ENCODE measurements at regions not wholly inside any gene's neighbourhood (a gene's known extent, or its start where the extent isn't known, plus 50 kb on each side); places are given as distances from the start of the nearest gene placed in this dataset.

DNA sequence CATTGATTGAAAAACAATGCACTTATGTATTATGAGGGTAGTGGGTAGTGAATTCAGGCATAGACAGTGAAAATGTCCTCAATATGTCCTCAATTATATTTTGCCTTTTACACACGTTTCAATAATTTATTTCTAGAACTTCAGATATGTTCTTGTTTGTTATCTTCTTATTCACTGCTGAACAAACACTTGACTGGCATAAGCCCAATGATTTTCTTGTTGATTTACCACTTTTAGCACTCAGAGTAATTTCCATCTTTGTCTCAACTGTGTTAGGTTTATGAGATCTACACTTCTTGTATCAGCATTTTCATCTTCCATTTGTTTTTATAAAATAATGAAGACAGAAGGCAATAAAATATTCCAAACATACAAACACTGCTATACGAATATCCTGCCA is 61.8 kb upstream of the DCC start:
- no peak for TF ChIP-seq PRPF4 (IDR thresholded peaks at IDR 0.05; ENCODE audit: low read depth, low read length, poor library complexity, severe bottlenecking)
- TF ChIP-seq KDM4B (CRISPR knock-in tag; IDR thresholded peaks at IDR 0.05) = no peak
- no peak for TF ChIP-seq ZNF678 (CRISPR knock-in tag; IDR thresholded peaks at IDR 0.05)
- TF ChIP-seq YY1 (IDR thresholded peaks at IDR 0.05; ENCODE audit: insufficient read depth, insufficient replicate concordance, low read depth, low read length) = no peak
- TF ChIP-seq HCFC1 (IDR thresholded peaks at IDR 0.05; ENCODE audit: low read depth, low read length) = no peak

Measured in HepG2 (cell line).